Fibroblast of skin of left biceps (primary cell): ENCODE measurements at regions not wholly inside any gene's neighbourhood (a gene's known extent, or its start where the extent isn't known, plus 50 kb on each side); places are given as distances from the start of the nearest gene placed in this dataset.
"Not testable (repeated sequence)": the region's sequence is repeated elsewhere in the genome, so short reads cannot be mapped to it uniquely, and the experiment has no call there.

Experiments used
- DNase-seq, 2 experiments: peaks; one replicate each; pipeline ENCODE4 v3.0.0-alpha.2; 2013; ENCODE audit warnings: low read depth in 2 of 2

DNA sequence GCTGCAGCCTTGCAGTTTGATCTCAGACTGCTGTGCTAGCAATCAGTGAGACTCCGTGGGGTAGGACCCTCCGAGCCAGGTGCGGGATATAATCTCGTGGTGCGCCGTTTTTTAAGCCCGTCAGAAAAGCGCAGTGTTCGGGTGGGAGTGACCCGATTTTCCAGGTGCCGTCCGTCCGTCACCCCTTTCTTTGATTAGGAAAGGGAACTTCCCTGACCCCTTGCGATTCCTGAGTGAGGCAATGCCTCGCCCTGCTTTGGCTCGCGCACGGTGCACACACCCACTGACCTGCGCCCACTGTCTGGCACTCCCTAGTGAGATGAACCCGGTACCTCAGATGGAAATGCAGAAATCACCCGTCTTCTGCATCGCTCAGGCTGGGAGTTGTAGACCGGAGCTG, 203.2 kb downstream of the SNCAIP start:
- not testable (repeated sequence) for DNase-seq

DNA sequence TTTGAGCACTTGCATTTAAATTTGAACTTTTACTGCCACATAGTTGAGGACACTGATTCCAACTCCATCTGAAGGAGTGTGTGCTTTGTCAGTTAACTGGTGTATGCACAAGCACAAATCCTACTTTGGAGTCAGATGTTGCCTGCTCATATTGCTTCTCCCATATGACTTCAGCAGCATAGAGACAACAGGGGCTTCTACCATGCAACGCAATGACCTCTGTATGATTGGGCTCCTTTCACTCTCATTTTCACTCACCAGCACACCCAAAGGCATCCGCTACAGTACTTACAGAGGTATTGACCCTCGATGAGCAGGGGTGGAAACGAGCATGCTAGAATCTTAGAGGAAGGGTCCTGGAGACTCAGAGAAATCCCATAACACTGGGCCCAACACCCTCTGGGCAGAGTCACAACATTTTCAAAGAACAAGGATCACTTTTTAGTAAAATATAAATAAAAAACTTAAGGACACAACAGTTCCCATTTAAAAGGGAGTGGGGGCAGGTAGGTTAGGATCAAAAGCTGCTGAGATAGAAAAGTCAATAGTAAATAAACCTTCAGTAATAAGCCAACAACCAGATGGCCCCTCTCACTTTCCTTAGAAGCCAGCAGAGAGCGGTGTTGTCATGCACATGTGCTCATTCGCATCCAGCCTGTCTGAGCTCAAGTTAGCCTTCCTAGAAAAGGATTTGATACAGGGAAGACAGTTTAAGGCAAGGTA, 203.8 kb downstream of the SNCAIP start:
- peak; percentile 44 to 58 for DNase-seq

GRCh38 chr5:122516432-122516743, 204.4 kb downstream of the SNCAIP start:
- DNase-seq = no peak

DNA sequence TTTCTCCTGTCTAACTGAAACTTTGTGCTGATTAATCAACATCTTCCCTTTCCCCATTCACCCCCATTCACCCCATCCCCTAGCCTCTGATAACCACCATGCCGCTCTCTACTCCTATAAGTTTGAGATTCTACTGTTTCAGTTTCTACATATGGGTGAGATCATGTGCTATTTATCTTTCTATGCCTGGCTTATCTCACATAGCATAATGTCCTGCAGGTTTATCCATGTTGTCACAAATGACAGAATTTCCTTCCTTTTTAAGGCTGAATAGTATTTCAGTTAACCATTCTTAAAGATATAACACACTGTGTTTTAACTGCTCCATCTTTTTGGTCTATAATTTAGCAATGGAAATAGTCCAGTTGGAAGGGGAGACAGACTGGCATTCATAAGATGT, 205.1 kb downstream of the SNCAIP start:
- no peak for DNase-seq

DNA sequence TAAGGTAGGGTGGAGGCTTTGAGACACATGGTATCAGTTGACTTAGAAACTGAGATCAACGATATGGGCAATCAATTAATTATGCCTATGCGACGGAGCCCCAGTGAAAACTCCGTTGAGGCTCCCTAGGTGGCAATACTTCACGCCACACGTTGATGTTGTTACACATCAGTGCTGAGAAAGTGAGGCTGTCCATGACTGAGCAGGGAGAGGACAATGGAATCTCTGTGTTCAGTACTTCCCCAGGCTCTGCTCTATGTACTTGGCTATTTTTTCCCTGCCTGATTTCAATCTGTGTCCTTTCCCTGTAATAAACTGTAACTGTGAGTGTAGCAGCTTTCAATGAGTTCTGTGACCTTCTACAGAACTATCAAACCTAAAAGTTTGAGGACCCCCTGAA, 211.7 kb downstream of the SNCAIP start:
- DNase-seq = no peak

- no peak for DNase-seq
Observed at GRCh38 chr5:122527547-122527946, 215.5 kb downstream of the SNCAIP start.

DNA sequence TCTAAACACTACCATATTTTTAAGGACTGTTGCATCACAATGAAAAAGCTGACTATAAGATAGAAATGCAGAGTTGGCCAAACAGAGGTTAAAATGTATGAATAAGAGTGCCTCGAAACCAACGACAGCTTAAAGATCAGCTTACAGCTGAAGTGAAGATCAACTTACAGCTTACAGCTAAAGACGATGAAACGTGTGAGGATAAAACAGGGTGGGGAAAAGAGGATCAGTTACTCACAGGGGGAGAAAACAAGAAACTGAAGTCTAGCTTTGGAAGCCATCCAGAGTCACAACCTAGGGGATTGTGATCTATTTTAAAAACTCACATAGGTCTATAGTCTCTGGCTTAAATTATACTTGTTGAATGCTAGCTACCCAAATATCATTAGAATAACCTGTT, 220.0 kb downstream of the SNCAIP start:
- DNase-seq = no peak

- no peak for DNase-seq
Observed at GRCh38 chr5:122533825-122534224, 221.8 kb downstream of the SNCAIP start.

DNA sequence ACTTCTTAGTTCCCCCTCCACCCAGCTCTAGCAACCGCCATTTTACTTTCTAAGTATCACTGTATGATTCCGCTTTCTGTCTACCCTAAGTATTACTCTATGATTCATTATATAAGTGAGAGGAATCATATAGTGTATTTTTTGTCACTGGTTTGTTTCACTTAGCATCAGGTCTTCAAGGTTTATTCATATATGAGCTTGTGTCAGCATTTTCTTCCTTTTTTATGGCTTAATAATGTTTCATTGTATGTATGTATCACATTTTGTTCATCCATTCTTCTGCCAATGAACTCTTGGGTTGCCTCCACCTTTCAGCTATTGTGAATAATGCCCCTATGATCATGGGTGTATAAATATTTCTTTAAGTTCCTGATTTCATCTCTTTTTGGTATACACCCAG, 222.8 kb downstream of the SNCAIP start:
- DNase-seq = no peak

DNA sequence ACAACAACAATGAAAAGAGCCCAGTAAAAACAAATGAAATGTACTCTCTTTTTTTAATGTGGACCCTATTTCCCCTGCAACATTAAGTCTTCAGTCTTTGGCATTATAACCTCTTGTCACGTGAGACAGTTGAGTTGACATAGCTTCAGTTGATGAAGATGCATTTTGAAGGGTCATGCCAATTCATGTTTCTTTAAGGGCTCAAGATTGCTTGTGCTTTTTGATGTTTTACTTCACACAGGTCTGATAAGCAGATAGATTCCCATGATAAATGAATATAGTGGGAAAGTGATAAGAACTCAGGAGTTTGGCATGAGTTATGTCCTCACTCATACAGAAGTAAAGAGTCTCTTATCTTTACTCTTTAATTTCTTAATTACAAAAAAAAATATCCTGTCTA, 229.4 kb downstream of the SNCAIP start:
- no peak for DNase-seq

DNA sequence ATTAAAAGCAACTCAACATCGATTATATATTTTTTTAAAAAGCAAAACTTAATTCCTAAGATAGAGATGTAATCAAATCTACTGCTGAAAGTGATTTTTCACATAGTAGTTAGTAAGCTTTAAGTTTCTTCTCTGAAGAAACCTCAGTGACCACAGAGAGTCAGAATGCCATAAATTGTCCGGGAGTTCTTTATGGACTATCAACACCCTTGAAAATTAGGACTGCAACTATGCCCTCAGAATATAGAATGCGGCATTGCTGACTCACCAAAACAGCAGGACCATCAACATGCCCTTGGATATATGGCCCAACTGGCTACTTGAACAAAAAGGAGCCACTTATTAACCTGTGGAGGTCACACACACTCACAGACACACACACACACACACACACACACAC, 228.9 kb upstream of the SNX2 start:
- DNase-seq = peak in 1 of 2 experiments; percentile 10

DNA sequence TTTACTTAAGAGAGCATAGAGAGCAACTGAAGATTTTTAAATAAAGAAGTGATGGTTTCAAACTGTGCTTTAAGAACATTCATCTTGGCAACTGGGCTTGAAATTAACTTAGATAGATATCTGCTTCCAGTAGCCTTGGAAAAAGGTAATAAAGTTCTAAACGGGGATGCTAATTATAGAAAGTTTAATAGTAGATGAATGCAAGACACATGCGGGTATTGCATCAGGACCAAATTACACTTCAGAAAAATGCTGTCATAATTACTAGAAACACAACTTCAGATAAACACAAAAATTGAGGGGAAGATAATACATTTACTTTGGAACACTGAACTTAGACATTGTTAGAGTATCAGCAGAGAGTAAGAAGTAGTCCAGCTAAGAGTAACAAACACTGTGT, 227.7 kb upstream of the SNX2 start:
- DNase-seq = no peak

- DNase-seq = no peak
Observed at GRCh38 chr5:122547669-122548068, 227.2 kb upstream of the SNX2 start.

GRCh38 chr5:122559676-122560075, 215.2 kb upstream of the SNX2 start:
- no peak for DNase-seq

GRCh38 chr5:122561209-122561608, 213.7 kb upstream of the SNX2 start:
- DNase-seq = no peak

DNA sequence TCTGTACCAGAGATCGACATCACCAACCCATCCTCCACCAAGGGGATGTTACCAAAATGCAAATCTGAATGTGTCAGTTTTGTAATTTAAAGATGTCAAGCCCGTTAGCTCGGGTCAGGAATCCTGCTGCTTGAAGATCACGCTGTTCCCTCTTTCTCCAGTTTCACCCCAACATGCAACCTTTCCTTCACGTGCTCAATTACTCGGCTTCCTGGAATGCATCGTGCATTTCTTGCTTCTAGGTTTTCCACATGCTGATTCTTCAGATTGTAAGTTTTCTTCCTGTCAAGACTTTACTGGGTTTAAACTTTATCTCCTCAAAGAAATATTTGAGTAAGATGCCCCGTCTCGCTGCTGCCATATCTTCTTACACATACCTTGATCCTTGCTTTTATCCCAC, 209.5 kb upstream of the SNX2 start:
- DNase-seq = no peak

DNA sequence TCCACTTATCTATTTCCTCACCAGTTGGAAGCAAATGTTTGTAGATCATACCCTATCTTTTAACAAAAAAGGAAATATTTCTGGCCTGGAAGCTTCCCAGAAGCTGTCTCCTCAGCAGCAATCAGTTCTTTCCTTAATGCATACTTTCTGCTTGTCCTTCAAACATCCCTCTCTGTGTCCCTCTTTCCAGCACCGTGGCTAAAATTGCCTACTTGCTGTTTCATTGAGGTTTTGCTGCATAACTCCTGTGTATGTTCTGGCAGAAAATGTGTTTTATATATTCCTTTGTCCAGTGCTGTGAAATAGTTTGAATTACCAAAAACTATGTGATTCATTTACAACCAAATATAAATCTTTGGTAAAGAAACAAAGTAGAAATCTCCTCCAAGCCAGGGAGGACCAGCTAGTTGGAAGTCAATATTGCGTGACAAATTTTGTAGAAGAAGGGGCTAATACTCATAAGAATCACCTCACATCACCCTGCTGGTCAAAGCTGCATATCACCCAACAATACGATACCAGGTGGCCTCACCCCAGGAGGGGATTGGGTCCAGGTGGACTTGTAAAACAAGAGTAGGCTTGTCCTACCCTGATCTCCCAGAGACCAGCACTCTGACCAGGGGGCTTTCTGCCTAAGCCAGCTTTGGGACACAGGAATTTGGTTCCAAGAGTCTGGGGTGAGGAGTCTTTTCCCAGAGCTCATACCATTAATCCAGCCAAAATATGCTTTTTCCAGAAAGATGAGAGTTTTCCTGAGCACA, 198.4 kb upstream of the SNX2 start:
- DNase-seq = peak; percentile 58 to 68

DNA sequence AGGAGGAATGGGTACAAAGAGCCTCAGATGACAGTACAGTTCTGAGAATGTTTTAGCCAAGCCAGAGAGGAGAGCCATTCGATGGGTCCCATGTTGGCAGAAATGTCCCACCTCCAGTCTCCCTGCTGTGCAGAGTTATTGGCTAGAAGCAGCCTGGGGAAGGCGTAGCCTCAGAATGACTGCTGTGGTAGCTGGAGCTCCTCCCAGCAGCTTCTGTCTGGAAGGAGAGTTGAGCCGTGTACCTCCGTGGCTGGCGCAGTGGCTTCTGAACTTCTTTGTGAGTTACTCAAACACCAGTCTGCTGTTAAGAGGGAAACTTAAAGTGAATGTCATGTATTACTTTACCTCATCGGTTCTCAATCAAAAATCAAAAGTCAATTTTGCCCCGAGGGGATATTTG, 193.3 kb upstream of the SNX2 start:
- DNase-seq = no peak

DNA sequence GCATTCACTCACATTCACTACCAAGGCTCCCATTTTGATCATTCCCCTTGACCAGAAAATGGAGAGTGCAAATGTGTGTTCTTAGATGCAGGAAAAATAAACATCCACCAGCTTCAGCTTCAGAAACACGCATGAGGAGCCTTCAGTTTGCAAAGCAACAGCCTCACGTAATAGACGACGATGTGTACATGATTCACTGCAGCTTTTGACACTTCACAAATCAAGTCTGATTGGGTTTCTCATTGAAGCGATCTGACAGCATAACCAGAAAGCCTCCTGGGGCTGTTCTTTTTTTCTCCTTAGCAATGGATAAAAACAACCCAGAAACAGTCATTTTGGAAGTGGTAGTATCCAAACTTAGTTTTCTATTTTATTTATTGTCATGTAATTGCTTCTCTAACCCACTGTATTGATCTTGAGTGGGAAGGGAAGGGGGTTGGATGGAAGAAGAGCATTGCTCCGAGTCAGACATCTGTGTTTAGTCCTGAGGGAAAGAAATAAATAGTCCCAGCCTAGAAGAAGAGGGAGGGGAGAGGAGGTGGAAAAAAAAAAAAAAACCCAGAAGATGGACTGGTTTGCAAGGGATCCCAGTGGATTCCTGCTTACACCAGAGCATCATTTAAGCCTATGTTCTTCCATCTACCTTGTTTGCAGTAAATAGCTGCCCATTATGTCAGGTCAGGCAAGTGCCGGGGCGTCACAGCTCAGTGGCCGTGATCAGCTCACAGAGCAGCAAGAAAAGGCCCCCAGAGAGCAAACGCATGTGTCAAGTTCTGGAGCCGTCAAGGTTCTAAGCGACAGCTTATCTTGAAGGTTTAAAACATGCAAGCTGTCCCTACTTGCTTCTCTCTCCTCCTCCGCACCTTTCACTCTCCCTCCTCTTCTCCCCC, 190.2 kb upstream of the SNX2 start:
- DNase-seq = peak; percentile 41 to 50

- DNase-seq = no peak
Observed at GRCh38 chr5:122585371-122585770, 189.5 kb upstream of the SNX2 start.

DNA sequence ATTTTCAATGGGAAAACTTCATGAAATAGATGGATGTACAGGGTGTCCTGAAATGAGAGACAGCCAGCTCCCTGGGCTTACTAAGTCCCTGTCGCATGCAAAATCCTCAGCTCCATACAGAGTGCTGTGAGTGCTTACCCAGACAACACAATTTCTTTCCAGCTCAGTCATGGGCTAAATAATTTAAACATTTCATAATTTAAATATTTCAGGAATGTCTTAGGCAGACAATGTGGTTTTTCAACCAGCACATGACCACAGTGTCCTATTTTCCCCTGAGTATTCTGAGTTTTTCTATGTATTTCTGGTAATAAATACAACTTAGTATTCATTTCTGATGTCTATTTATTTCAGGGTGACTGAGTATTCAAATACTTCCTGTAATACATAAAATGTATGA, 188.5 kb upstream of the SNX2 start:
- DNase-seq = peak; percentile 40 to 45

DNA sequence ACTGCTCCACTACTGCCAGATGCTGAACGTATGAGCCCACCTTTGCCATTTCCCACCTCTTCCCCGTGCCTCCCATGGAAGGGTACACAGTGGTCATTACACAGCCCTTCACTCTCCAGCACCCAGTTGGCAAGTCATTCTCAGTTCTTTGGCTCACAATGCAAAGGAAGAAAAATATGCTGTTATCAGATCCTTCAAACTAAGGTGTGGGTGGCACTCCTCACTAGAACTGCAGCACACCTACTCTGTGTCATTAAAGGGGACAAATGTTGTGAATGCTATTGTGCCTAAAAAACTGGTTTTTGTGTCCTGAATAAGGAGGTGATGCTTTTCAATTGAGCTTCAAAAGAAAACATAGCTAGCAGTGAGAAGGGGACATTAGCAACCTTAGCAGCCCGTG, 183.1 kb upstream of the SNX2 start:
- DNase-seq = no peak

- DNase-seq = no peak
Observed at GRCh38 chr5:122599000-122599399, 175.9 kb upstream of the SNX2 start.
